ENCODE measurements at regions not wholly inside any gene's neighbourhood (a gene's known extent, or its start where the extent isn't known, plus 50 kb on each side); places are given as distances from the start of the nearest gene placed in this dataset.

DNA sequence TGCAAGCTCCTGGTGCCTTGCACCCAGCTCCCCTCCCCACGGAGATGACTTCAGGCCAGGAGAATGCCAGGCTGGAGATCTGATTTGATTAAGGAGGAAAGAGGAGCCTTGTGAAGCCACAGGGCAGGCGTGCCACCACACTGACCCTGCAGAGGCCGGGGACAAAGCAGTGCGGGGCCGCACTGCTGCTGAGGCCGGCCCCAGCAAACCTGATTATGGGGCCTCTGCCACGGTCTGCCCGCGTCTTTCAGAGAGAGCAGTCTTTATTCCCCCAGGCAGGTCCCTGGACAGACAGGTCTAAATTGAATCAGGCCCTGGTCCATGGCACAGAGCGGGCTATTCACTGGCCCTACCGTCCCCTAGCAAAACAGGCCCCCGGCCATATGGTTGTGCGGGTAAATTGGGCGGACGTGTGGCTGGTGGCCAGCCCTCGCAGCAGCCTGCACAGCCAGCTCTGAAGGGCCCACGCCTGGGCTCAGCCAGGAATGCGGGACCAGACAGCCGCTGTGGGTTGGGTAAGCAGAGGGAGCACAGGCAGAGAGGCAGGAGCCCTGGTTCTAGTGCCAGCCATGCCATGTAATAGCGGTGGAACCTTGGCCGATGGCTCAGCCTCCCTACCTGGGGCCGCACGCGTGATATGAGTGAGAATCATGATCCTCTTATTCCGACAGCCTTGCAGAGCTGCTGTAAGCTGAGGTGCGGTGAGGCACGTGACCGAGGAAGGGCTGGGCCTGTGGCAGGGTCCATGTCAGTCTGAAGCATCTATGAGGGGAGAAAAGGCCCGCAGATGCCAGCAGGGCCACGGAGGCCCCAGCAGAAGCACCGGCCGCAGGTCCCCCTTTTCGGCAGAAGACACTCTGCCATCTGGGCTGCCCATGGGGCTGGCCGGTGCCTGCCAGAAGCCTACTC is 97.3 kb upstream of the MYCN start:
- H3K27me3 ChIP-seq (ENCODE audit: control insufficient read depth, insufficient read depth, low read length): no peaks in the 10 kb centered on the region
- no peaks in the 10 kb centered on the region for H3K4me1 ChIP-seq (ENCODE audit: control insufficient read depth, insufficient read depth, low read length)
- no peak overlapping the region for H3K4me3 ChIP-seq (ENCODE audit: low read depth, low read length)
- H3K36me3 ChIP-seq (ENCODE audit: control insufficient read depth, insufficient read depth, low read length): no peaks in the 10 kb centered on the region
- H3K27ac ChIP-seq (ENCODE audit: low read depth, low read length): no peak overlapping the region
- no peak overlapping the region for H3K9ac ChIP-seq (ENCODE audit: low read depth, low read length)
- no peaks in the 10 kb centered on the region for H3K9me3 ChIP-seq (ENCODE audit: control insufficient read depth, insufficient read depth, low read length)

DNA sequence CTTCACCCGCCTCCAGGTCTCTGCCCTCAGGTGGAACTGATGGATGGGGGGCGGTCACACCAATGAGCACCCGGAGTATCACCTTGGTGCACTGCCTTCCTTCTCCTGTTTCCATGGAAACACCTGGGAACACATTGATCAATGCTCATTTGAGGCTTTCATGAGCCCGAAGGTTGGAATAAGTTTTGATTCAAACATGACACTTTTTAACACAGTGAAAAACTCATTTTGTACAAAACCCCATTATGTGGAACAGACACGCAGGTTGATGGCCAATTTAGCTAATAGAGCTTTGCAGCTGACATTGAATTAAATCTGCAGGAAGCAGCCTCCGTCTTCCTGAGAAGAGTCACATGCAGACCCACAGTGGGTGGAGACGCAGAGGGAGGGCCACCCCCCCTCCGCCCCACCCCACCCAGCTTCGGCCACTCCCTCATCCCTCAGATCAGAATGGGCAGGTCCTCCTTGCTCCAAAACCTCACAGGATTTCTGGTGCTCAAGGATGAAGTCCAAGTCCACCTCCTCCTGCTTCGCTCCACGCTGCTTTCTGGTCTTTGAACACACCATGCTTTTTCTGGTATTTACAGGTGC is 96.0 kb upstream of the MYCN start:
- no peak overlapping the region for H3K4me3 ChIP-seq (ENCODE audit: low read depth, low read length)
- no peak overlapping the region for H3K27ac ChIP-seq (ENCODE audit: low read depth, low read length)
- no peaks in the 10 kb centered on the region for H3K27me3 ChIP-seq (ENCODE audit: control insufficient read depth, insufficient read depth, low read length)
- no peak overlapping the region for H3K9ac ChIP-seq (ENCODE audit: low read depth, low read length)
- H3K9me3 ChIP-seq (ENCODE audit: control insufficient read depth, insufficient read depth, low read length): no peaks in the 10 kb centered on the region
- no peaks in the 10 kb centered on the region for H3K4me1 ChIP-seq (ENCODE audit: control insufficient read depth, insufficient read depth, low read length)
- no peaks in the 10 kb centered on the region for H3K36me3 ChIP-seq (ENCODE audit: control insufficient read depth, insufficient read depth, low read length)

DNA sequence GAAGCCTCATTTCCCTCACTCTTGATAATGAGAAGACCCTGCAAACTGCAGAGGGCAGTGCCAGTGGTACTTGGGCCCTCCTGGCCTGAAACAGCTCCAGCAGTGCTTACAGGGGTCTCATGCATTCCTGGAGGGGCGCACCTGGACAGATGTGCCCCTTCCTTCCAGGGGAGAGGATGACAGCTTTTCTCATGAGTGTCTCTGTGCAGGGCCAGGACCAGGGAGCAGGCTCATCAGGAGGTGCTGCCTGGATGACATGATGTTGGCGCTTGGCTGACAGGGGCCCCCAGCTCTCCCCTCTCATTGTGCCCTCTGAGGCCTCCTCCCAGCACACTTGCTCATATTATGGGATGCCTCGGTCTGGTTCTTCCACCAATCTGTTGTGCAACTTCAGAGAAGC is 95.1 kb upstream of the MYCN start:
- Histone ChIP-seq H3K9me3 (ENCODE audit: control insufficient read depth, insufficient read depth, low read length) (no peaks in the 10 kb centered on the region), H3K9ac (ENCODE audit: low read depth, low read length) (no peak overlapping the region), H3K27ac (ENCODE audit: low read depth, low read length) (no peak overlapping the region), H3K4me1 (ENCODE audit: control insufficient read depth, insufficient read depth, low read length) (no peaks in the 10 kb centered on the region), H3K27me3 (ENCODE audit: control insufficient read depth, insufficient read depth, low read length) (no peaks in the 10 kb centered on the region), H3K36me3 (ENCODE audit: control insufficient read depth, insufficient read depth, low read length) (no peaks in the 10 kb centered on the region), H3K4me3 (ENCODE audit: low read depth, low read length) (no peak overlapping the region)

DNA sequence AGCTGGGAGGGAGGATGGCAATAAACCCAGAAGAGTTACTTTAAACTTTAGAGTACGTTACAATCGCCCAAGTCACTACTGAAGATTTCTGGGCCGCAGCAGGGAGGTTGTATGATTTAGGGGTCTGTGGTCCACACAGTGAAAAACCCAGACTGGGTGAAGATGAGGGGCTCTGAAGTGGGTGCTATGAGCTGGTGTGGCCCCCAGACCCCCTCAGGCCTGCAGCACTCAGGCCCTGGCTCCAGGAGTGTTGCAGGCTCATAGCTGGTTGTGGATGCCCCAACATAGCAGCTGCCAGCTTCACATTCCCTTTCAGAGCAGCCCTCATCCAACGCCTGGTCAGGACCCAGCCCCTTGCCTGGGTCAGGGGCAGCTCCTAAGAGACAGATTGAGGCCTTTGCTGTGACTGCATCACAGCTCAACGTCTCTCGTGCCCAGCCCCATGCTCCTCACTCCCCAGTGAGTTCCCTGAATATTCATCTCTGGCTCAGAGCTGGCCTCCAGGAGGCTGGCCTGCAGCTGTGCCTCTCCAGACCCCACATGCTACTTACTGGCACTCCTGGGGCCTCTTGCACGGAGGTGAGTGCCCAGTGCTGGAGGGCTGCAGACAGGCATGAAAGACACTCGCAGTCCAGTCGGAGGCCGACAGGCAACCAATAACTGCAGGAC is 94.5 kb upstream of the MYCN start:
- Histone ChIP-seq H3K27ac (ENCODE audit: low read depth, low read length) (no peak overlapping the region), H3K9ac (ENCODE audit: low read depth, low read length) (no peak overlapping the region), H3K36me3 (ENCODE audit: control insufficient read depth, insufficient read depth, low read length) (no peaks in the 10 kb centered on the region), H3K9me3 (ENCODE audit: control insufficient read depth, insufficient read depth, low read length) (no peaks in the 10 kb centered on the region), H3K4me1 (ENCODE audit: control insufficient read depth, insufficient read depth, low read length) (no peaks in the 10 kb centered on the region), H3K27me3 (ENCODE audit: control insufficient read depth, insufficient read depth, low read length) (no peaks in the 10 kb centered on the region), H3K4me3 (ENCODE audit: low read depth, low read length) (no peak overlapping the region)

DNA sequence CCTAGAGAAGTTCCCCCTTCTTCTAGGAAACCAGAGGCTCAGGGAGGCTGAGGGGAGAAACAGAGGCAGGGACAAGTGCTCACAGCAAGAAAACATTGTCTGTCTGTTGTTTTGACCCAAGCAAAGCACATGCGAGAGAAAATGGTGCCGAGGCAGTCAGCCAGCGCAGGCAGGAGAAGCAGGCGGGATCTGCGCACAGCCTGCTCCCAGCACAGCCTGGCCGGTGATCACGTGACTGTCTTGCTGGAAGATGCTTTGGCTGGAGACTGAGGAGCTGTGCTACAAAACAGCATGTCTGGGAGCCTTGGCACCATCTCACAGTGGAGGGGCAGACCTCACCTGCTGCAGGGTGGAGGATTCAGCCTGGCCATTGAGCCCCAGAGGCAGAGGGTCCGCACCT is 93.7 kb upstream of the MYCN start:
- Histone ChIP-seq H3K4me1 (ENCODE audit: control insufficient read depth, insufficient read depth, low read length) (no peaks in the 10 kb centered on the region), H3K9ac (ENCODE audit: low read depth, low read length) (no peak overlapping the region), H3K27me3 (ENCODE audit: control insufficient read depth, insufficient read depth, low read length) (no peaks in the 10 kb centered on the region), H3K4me3 (ENCODE audit: low read depth, low read length) (no peak overlapping the region), H3K27ac (ENCODE audit: low read depth, low read length) (no peak overlapping the region), H3K9me3 (ENCODE audit: control insufficient read depth, insufficient read depth, low read length) (no peaks in the 10 kb centered on the region), H3K36me3 (ENCODE audit: control insufficient read depth, insufficient read depth, low read length) (no peaks in the 10 kb centered on the region)

DNA sequence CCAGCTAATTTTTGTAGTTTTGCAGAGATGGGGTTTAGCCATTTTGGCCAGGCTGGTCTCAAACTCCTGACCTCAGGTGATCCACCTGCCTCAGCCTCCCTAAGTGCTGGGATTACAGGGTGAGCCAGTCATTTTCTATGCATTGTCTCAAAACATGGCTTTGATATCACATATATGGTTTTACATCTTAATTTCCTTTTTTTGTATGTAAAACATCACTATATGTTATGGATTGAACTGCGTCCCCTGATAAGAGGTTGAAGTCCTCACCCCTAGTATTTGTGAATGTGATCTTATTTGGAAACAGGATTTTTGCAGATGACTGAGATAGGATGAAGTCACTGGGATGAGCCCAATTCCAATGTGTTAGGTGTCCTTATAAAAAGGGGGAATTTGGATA is 89.8 kb upstream of the MYCN start:
- no peak overlapping the region for H3K4me3 ChIP-seq (ENCODE audit: low read depth, low read length)
- no peak overlapping the region for H3K9ac ChIP-seq (ENCODE audit: low read depth, low read length)
- no peak overlapping the region for H3K27ac ChIP-seq (ENCODE audit: low read depth, low read length)
- no peaks in the 10 kb centered on the region for H3K36me3 ChIP-seq (ENCODE audit: control insufficient read depth, insufficient read depth, low read length)
- no peaks in the 10 kb centered on the region for H3K4me1 ChIP-seq (ENCODE audit: control insufficient read depth, insufficient read depth, low read length)
- no peaks in the 10 kb centered on the region for H3K27me3 ChIP-seq (ENCODE audit: control insufficient read depth, insufficient read depth, low read length)
- H3K9me3 ChIP-seq (ENCODE audit: control insufficient read depth, insufficient read depth, low read length): no peaks in the 10 kb centered on the region

DNA sequence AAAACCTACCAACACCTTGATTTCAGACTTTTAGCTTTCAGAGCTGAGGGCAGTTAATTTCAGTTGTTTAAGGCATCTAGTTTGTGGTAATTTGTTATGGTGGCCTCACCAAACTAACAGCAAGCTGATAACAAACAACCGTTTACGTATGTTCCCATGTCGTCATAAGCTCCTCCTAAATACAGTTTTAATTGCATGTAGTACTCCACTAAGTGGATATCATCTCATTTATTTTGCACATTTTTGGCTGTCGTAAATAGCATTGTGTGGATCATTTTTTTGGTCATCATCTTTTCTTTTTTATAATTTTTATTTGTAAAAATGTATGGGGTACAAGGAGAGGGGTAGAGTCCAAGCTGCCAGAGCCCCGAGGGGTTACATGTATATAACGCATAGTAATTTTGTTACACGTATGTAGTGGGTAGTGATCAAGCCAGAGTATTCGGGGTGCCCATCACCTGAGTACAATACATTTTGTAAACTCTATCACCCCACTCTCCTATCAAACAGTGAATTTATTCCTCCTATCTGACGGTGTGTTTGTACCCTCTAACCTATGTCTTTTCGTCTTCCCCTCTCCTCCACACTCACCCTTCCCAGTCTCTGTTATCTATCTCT is 89.2 kb upstream of the MYCN start:
- no peak overlapping the region for H3K4me3 ChIP-seq (ENCODE audit: low read depth, low read length)
- H3K27ac ChIP-seq (ENCODE audit: low read depth, low read length): no peak overlapping the region
- no peaks in the 10 kb centered on the region for H3K27me3 ChIP-seq (ENCODE audit: control insufficient read depth, insufficient read depth, low read length)
- no peaks in the 10 kb centered on the region for H3K36me3 ChIP-seq (ENCODE audit: control insufficient read depth, insufficient read depth, low read length)
- H3K9ac ChIP-seq (ENCODE audit: low read depth, low read length): no peak overlapping the region
- H3K9me3 ChIP-seq (ENCODE audit: control insufficient read depth, insufficient read depth, low read length): no peaks in the 10 kb centered on the region
- H3K4me1 ChIP-seq (ENCODE audit: control insufficient read depth, insufficient read depth, low read length): no peaks in the 10 kb centered on the region

DNA sequence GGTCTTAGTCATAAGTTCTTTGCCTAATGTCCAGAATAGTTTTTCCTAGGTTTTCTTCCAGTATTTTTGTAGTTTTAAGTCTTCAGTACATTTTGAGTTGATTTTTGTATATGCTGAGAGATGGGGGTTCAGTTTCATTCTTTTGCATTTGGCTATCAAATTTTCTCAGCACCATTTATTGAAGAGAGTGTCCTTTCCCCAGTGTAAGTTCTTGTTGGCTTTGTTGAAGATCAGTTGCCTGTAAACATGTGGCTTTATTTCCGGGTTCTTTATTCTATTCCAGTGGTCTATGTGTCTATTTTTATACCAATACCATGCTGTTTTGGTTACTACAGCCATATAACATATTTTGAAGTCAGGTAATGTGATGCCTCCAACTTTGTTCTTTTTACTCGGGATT is 87.5 kb upstream of the MYCN start:
- H3K27me3 ChIP-seq (ENCODE audit: control insufficient read depth, insufficient read depth, low read length): no peaks in the 10 kb centered on the region
- no peaks in the 10 kb centered on the region for H3K4me1 ChIP-seq (ENCODE audit: control insufficient read depth, insufficient read depth, low read length)
- H3K4me3 ChIP-seq (ENCODE audit: low read depth, low read length): no peak overlapping the region
- no peak overlapping the region for H3K27ac ChIP-seq (ENCODE audit: low read depth, low read length)
- H3K9me3 ChIP-seq (ENCODE audit: control insufficient read depth, insufficient read depth, low read length): no peaks in the 10 kb centered on the region
- H3K36me3 ChIP-seq (ENCODE audit: control insufficient read depth, insufficient read depth, low read length): no peaks in the 10 kb centered on the region
- H3K9ac ChIP-seq (ENCODE audit: low read depth, low read length): no peak overlapping the region

DNA sequence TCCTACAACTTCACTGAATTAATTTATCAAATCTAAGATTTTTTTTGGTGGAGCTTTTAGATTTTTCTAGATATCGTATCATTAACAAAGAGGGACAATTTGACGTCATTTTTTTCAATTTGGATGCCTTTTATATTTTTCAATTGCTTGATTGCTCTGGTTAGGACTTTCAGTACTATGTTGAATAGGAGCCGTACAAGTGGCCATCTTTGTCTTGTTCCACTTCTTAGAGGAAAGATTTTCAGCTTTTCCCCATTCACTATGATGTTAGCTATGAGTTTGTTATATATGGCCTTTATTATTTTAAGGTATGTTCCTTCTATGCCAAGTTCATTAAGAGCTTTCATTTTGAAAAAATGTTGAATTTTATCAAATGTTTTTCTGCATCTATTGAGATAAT is 86.4 kb upstream of the MYCN start:
- H3K4me1 ChIP-seq (ENCODE audit: control insufficient read depth, insufficient read depth, low read length): no peaks in the 10 kb centered on the region
- no peaks in the 10 kb centered on the region for H3K9me3 ChIP-seq (ENCODE audit: control insufficient read depth, insufficient read depth, low read length)
- no peak overlapping the region for H3K27ac ChIP-seq (ENCODE audit: low read depth, low read length)
- H3K9ac ChIP-seq (ENCODE audit: low read depth, low read length): no peak overlapping the region
- no peaks in the 10 kb centered on the region for H3K36me3 ChIP-seq (ENCODE audit: control insufficient read depth, insufficient read depth, low read length)
- no peaks in the 10 kb centered on the region for H3K27me3 ChIP-seq (ENCODE audit: control insufficient read depth, insufficient read depth, low read length)
- no peak overlapping the region for H3K4me3 ChIP-seq (ENCODE audit: low read depth, low read length)

DNA sequence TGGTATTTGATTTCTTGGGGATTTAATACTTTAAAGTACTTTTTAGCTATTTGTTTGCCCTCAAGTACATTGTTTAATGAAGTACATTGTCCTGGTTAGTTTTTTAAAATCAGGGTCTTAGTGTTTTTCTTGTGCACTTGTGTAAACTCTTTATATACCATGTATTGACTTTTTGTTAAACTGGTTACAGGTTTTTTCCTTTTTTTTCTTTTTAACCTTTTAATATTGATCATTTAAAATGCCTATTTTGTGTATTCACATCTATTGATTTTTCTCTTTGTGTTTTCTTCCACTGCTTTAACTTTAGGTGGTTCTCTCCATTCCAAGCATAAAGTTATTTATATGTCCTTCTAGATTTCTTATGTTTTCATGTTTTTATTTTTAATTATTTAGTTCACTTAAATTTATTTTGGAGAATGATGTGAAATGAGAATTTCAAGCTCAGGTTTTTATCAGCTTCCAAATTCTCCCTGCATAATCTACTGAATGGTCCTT is 84.5 kb upstream of the MYCN start:
- no peaks in the 10 kb centered on the region; the same call in 1 of the 2 replicates for H3K4me1 ChIP-seq (ENCODE audit: control insufficient read depth, insufficient read depth, low read length)
- no peak overlapping the region for H3K27ac ChIP-seq (ENCODE audit: low read depth, low read length)
- no peak overlapping the region for H3K4me3 ChIP-seq (ENCODE audit: low read depth, low read length)
- no peak overlapping the region for H3K9ac ChIP-seq (ENCODE audit: low read depth, low read length)
- H3K27me3 ChIP-seq (ENCODE audit: control insufficient read depth, insufficient read depth, low read length): no peaks in the 10 kb centered on the region
- H3K9me3 ChIP-seq (ENCODE audit: control insufficient read depth, insufficient read depth, low read length): no peaks in the 10 kb centered on the region
- H3K36me3 ChIP-seq (ENCODE audit: control insufficient read depth, insufficient read depth, low read length): no peaks in the 10 kb centered on the region
